ENCODE measurements at regions not wholly inside any gene's neighbourhood (a gene's known extent, or its start where the extent isn't known, plus 50 kb on each side); places are given as distances from the start of the nearest gene placed in this dataset.

DNA sequence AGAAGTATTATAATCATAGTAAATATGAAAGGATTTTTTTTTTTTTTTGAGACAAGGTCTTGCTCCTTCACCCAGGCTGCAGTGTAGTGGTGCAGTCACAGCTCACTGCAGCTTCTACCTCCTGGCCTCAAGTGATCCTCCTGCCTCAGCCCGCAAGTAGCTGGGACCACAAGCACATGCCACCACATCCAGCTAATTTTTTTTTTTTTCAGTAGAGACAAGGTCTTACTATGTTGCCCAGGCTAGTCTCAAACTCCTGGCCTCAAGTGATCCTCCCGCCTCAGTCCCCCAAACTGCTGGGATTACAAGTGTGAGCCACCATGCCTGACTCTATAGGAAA, 86.2 kb upstream of the FOXN2 start:
- no peak overlapping the region for H3K27ac ChIP-seq (ENCODE audit: low read depth, low read length)
- no peak overlapping the region for H2AFZ ChIP-seq (ENCODE audit: low read length)
- H3K9me3 ChIP-seq (ENCODE audit: low read depth, low read length): no peaks in the 10 kb centered on the region
- no peaks in the 10 kb centered on the region for H3K27me3 ChIP-seq (ENCODE audit: insufficient read depth, low read length)
- no peaks in the 10 kb centered on the region for H4K20me1 ChIP-seq (ENCODE audit: insufficient read depth, low read length)
- no peaks in the 10 kb centered on the region for H3K79me2 ChIP-seq (ENCODE audit: insufficient read depth, low read length)
- no peak overlapping the region for H3K4me3 ChIP-seq (ENCODE audit: insufficient read depth, low read length)
- no peaks in the 10 kb centered on the region for H3K36me3 ChIP-seq (ENCODE audit: insufficient read depth, low read length)
- no peak for DNase-seq (ENCODE audit: insufficient read length, low spot score, missing footprints)
- no peak overlapping the region for H3K4me2 ChIP-seq (ENCODE audit: insufficient read depth, low read length)
- TF ChIP-seq, protein P1, sequence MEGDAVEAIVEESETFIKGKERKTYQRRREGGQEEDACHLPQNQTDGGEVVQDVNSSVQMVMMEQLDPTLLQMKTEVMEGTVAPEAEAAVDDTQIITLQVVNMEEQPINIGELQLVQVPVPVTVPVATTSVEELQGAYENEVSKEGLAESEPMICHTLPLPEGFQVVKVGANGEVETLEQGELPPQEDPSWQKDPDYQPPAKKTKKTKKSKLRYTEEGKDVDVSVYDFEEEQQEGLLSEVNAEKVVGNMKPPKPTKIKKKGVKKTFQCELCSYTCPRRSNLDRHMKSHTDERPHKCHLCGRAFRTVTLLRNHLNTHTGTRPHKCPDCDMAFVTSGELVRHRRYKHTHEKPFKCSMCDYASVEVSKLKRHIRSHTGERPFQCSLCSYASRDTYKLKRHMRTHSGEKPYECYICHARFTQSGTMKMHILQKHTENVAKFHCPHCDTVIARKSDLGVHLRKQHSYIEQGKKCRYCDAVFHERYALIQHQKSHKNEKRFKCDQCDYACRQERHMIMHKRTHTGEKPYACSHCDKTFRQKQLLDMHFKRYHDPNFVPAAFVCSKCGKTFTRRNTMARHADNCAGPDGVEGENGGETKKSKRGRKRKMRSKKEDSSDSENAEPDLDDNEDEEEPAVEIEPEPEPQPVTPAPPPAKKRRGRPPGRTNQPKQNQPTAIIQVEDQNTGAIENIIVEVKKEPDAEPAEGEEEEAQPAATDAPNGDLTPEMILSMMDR (IDR thresholded peaks at IDR 0.05; ENCODE audit: extremely low read depth, low read depth, low read length): no peak
- H3K4me1 ChIP-seq (ENCODE audit: insufficient read depth, low read length): no peaks in the 10 kb centered on the region

DNA sequence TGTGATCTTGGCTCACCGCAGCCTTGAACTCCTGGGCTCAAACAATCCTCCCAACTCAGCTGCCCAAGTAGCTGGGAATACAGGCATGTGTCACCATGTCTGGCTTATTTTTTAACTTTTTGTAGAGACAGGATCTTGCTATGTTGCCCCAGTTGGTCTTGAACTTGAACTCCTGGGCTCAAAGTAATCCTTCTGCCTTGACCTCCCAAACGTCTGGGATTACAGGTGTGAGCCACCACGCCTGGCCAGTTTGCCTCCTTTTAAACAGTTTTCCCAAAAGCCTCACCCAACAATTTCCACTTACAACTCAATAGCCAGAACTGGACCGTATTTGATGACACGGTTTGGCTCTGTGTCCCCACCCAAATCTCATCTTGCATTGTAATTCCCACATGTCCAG, 85.4 kb upstream of the FOXN2 start:
- no peak for DNase-seq (ENCODE audit: insufficient read length, low spot score, missing footprints)
- H3K27me3 ChIP-seq (ENCODE audit: insufficient read depth, low read length): no peaks in the 10 kb centered on the region
- TF ChIP-seq, protein P1 (IDR thresholded peaks at IDR 0.05; ENCODE audit: extremely low read depth, low read depth, low read length): no peak
- no peak overlapping the region for H3K4me3 ChIP-seq (ENCODE audit: insufficient read depth, low read length)
- H3K27ac ChIP-seq (ENCODE audit: low read depth, low read length): no peak overlapping the region
- H3K4me1 ChIP-seq (ENCODE audit: insufficient read depth, low read length): no peaks in the 10 kb centered on the region
- H3K79me2 ChIP-seq (ENCODE audit: insufficient read depth, low read length): no peaks in the 10 kb centered on the region
- H4K20me1 ChIP-seq (ENCODE audit: insufficient read depth, low read length): no peaks in the 10 kb centered on the region
- no peak overlapping the region for H3K4me2 ChIP-seq (ENCODE audit: insufficient read depth, low read length)
- H3K9me3 ChIP-seq (ENCODE audit: low read depth, low read length): no peaks in the 10 kb centered on the region
- no peaks in the 10 kb centered on the region for H3K36me3 ChIP-seq (ENCODE audit: insufficient read depth, low read length)
- H2AFZ ChIP-seq (ENCODE audit: low read length): no peak overlapping the region

DNA sequence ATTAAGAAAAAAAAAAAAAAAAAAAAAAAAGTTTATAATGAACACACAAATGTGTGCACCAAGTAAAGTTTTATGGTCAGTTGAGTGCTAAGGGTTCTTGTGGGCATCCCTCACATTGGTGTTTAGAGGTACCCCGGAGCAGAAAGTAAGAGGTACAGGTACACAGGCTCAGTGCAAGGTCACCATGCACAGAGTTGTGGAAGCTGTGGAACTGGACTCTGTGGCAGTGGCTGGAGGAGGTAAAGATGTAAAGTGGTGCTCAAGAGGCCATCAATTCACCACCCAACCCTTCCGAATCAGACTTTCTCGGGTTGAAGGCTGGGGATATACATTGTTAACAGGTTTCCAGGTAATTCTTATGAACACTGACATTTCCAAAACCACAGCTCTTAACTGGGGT, 83.6 kb upstream of the FOXN2 start:
- no peaks in the 10 kb centered on the region for H3K27me3 ChIP-seq (ENCODE audit: insufficient read depth, low read length)
- H2AFZ ChIP-seq (ENCODE audit: low read length): no peak overlapping the region
- H3K9me3 ChIP-seq (ENCODE audit: low read depth, low read length): no peaks in the 10 kb centered on the region
- no peaks in the 10 kb centered on the region for H4K20me1 ChIP-seq (ENCODE audit: insufficient read depth, low read length)
- DNase-seq (ENCODE audit: insufficient read length, low spot score, missing footprints): no peak
- no peak overlapping the region for H3K27ac ChIP-seq (ENCODE audit: low read depth, low read length)
- no peak overlapping the region for H3K4me2 ChIP-seq (ENCODE audit: insufficient read depth, low read length)
- no peaks in the 10 kb centered on the region for H3K79me2 ChIP-seq (ENCODE audit: insufficient read depth, low read length)
- TF ChIP-seq, protein P1 (IDR thresholded peaks at IDR 0.05; ENCODE audit: extremely low read depth, low read depth, low read length): no peak
- H3K36me3 ChIP-seq (ENCODE audit: insufficient read depth, low read length): no peaks in the 10 kb centered on the region
- H3K4me3 ChIP-seq (ENCODE audit: insufficient read depth, low read length): no peak overlapping the region
- H3K4me1 ChIP-seq (ENCODE audit: insufficient read depth, low read length): no peaks in the 10 kb centered on the region

DNA sequence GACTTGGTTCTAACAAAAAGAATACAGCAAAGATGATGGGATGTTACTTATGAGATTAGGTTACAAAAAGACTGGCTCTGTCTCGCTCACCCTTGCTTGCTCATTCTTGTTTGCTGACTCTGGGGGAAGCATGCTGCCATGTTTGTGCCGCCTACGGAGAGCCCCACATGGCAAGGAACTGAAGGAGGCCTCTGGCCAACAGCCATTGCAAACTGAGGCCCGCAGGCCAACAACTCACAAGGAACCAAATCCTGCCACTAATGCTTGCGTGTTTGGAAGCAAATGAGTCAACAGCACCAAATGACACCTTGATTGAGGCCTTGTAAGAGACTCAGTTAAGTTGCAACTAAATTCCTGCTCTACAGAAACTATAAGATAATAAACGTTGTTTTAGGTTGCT, 82.1 kb upstream of the FOXN2 start:
- Histone ChIP-seq H3K4me2 (ENCODE audit: insufficient read depth, low read length) (no peak overlapping the region), H3K27me3 (ENCODE audit: insufficient read depth, low read length) (no peaks in the 10 kb centered on the region), H3K27ac (ENCODE audit: low read depth, low read length) (no peak overlapping the region), H3K4me1 (ENCODE audit: insufficient read depth, low read length) (no peaks in the 10 kb centered on the region), H3K9me3 (ENCODE audit: low read depth, low read length) (no peaks in the 10 kb centered on the region), H2AFZ (ENCODE audit: low read length) (peak overlapping the region; percentile 37), H3K36me3 (ENCODE audit: insufficient read depth, low read length) (no peaks in the 10 kb centered on the region), H3K79me2 (ENCODE audit: insufficient read depth, low read length) (no peaks in the 10 kb centered on the region), H3K4me3 (ENCODE audit: insufficient read depth, low read length) (no peak overlapping the region), H4K20me1 (ENCODE audit: insufficient read depth, low read length) (no peaks in the 10 kb centered on the region)
- no peak for DNase-seq (ENCODE audit: insufficient read length, low spot score, missing footprints)
- TF ChIP-seq, protein P1 (IDR thresholded peaks at IDR 0.05; ENCODE audit: extremely low read depth, low read depth, low read length): no peak

Data from osteoblast (primary cell).